ENCODE measurements at regions not wholly inside any gene's neighbourhood (a gene's known extent, or its start where the extent isn't known, plus 50 kb on each side); places are given as distances from the start of the nearest gene placed in this dataset.

DNA sequence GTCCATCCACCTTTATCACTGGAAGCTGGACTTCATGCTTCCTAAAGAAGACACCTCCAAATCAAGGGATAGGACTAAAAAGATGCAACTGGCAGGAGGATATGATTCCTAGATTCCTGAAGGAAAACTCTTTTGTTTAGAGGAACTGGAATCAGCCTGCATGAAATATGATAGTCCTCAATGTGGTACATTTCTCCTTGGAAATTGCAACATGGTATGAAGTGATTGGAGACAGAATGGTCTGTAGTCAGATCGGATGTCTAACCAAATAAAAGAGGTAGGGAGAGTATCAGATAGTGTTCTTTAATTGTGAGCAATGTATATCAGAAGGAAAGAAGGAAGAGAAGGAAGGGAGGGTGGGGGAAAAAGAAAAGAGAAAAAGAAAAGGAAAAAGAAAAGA, 116.1 kb upstream of the FSTL4 start:
- H3K36me3 ChIP-seq (ENCODE audit: control insufficient read depth in 3 of 3, insufficient read depth in 3 of 3, low read length in 3 of 3) = no peaks in the 10 kb centered on the region
- H3K27ac ChIP-seq (ENCODE audit: low read depth, low read length) = no peak overlapping the region
- peaks cover 0 to 2% (median 0%) of the 10 kb centered on the region in 3 donors for H3K27me3 ChIP-seq (ENCODE audit: control insufficient read depth in 3 of 3, insufficient read depth in 3 of 3, low read length in 3 of 3)
- H3K9me3 ChIP-seq (ENCODE audit: control insufficient read depth in 3 of 3, low read length in 3 of 3) = no peaks in the 10 kb centered on the region
- H3K9ac ChIP-seq (ENCODE audit: low read depth in 1 of 3, low read length in 3 of 3) = no peak overlapping the region
- peaks cover 0 to 4% (median 3%) of the 10 kb centered on the region in 3 donors for H3K4me1 ChIP-seq (ENCODE audit: control insufficient read depth in 3 of 3, insufficient read depth in 3 of 3, low read length in 3 of 3)
- no peak overlapping the region for H3K4me3 ChIP-seq (ENCODE audit: low read length in 3 of 3)

- H3K27ac ChIP-seq (ENCODE audit: low read depth, low read length) = no peak overlapping the region
- H3K9ac ChIP-seq (ENCODE audit: low read depth in 1 of 3, low read length in 3 of 3) = no peak overlapping the region
- peaks cover 0 to 4% (median 3%) of the 10 kb centered on the region in 3 donors for H3K4me1 ChIP-seq (ENCODE audit: control insufficient read depth in 3 of 3, insufficient read depth in 3 of 3, low read length in 3 of 3)
- no peak overlapping the region for H3K4me3 ChIP-seq (ENCODE audit: low read length in 3 of 3)
- H3K36me3 ChIP-seq (ENCODE audit: control insufficient read depth in 3 of 3, insufficient read depth in 3 of 3, low read length in 3 of 3) = no peaks in the 10 kb centered on the region
- no peaks in the 10 kb centered on the region for H3K9me3 ChIP-seq (ENCODE audit: control insufficient read depth in 3 of 3, low read length in 3 of 3)
- H3K27me3 ChIP-seq (ENCODE audit: control insufficient read depth in 3 of 3, insufficient read depth in 3 of 3, low read length in 3 of 3) = peaks cover 0 to 2% (median 2%) of the 10 kb centered on the region in 3 donors
Measured at GRCh38 chr5:133727636-133728035, 115.3 kb upstream of the FSTL4 start.

DNA sequence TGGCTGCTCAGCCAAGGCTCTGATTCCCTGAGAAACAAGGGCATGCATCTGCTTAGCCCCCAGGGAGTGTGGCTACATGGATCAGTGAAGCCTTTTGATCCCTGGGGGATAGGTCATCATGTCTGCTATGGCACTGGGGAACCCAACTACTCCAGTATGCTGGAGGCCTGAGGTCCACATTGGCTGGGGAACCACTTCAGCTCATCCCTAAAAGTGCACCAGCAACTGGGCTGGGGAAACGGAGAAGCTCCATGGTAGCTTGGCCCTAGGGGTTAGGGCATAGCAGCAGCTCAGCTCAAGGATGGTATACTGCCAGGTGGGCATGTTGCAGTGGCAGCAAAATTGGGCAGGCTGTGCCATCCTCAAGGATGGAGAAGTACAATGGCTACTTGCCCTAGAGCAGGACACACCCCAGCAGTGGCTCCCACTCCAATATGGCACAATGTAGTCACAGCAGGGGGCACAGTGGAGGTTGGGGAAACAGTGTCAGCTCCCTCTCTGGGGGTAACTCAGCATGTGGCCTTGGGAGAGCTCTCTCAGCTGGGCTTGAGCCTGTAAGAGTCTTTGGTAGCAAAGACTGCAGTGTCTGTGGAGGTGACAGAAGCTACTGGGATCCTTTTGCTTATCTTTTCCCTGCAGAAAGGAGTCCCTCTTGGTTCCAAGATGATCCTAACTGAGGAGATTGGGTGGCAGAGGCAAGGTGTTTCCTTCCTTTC, 111.5 kb upstream of the FSTL4 start:
- Histone ChIP-seq H3K27ac (ENCODE audit: low read depth, low read length) (no peak overlapping the region), H3K9ac (ENCODE audit: low read depth in 1 of 3, low read length in 3 of 3) (no peak overlapping the region), H3K9me3 (ENCODE audit: control insufficient read depth in 3 of 3, low read length in 3 of 3) (peaks cover 3 to 11% (median 3%) of the 10 kb centered on the region in 3 donors), H3K27me3 (ENCODE audit: control insufficient read depth in 3 of 3, insufficient read depth in 3 of 3, low read length in 3 of 3) (peaks cover 0 to 2% (median 2%) of the 10 kb centered on the region in 3 donors), H3K36me3 (ENCODE audit: control insufficient read depth in 3 of 3, insufficient read depth in 3 of 3, low read length in 3 of 3) (no peaks in the 10 kb centered on the region), H3K4me1 (ENCODE audit: control insufficient read depth in 3 of 3, insufficient read depth in 3 of 3, low read length in 3 of 3) (peaks cover 0 to 4% (median 3%) of the 10 kb centered on the region in 3 donors), H3K4me3 (ENCODE audit: low read length in 3 of 3) (no peak overlapping the region)

DNA sequence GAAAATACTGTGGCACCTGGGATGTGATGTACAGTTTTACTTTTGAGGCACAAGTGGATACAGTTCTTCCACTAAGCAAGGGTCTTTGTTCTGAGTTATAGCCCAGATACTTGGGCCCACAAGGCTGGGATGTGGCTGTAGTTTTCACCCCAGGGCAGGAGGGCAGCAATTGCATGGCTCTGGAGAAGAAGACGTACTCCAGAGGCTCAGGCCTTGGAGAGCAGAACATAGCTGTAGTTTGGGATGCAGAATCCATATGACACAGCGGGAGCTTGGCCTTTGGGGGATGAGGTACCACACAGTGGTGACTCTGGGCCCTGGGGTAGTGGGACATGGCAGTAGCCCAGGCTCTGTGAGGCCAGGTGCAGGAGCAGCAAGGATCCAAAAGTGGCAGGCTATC, 110.8 kb upstream of the FSTL4 start:
- Histone ChIP-seq H3K36me3 (ENCODE audit: control insufficient read depth in 3 of 3, insufficient read depth in 3 of 3, low read length in 3 of 3) (no peaks in the 10 kb centered on the region), H3K4me3 (ENCODE audit: low read length in 3 of 3) (no peak overlapping the region), H3K4me1 (ENCODE audit: control insufficient read depth in 3 of 3, insufficient read depth in 3 of 3, low read length in 3 of 3) (peaks cover 0 to 3% (median 3%) of the 10 kb centered on the region in 3 donors), H3K27me3 (ENCODE audit: control insufficient read depth in 3 of 3, insufficient read depth in 3 of 3, low read length in 3 of 3) (peaks cover 0 to 2% (median 2%) of the 10 kb centered on the region in 3 donors), H3K9ac (ENCODE audit: low read depth in 1 of 3, low read length in 3 of 3) (no peak overlapping the region), H3K27ac (ENCODE audit: low read depth, low read length) (no peak overlapping the region), H3K9me3 (ENCODE audit: control insufficient read depth in 3 of 3, low read length in 3 of 3) (peaks cover 3 to 11% (median 3%) of the 10 kb centered on the region in 3 donors)

- H3K4me3 ChIP-seq (ENCODE audit: low read length in 3 of 3) = no peak overlapping the region
- peaks cover 0 to 2% (median 2%) of the 10 kb centered on the region in 3 donors for H3K27me3 ChIP-seq (ENCODE audit: control insufficient read depth in 3 of 3, insufficient read depth in 3 of 3, low read length in 3 of 3)
- no peaks in the 10 kb centered on the region for H3K4me1 ChIP-seq (ENCODE audit: control insufficient read depth in 3 of 3, insufficient read depth in 3 of 3, low read length in 3 of 3)
- no peak overlapping the region for H3K27ac ChIP-seq (ENCODE audit: low read depth, low read length)
- H3K9ac ChIP-seq (ENCODE audit: low read depth in 1 of 3, low read length in 3 of 3) = no peak overlapping the region
- H3K36me3 ChIP-seq (ENCODE audit: control insufficient read depth in 3 of 3, insufficient read depth in 3 of 3, low read length in 3 of 3) = no peaks in the 10 kb centered on the region
- H3K9me3 ChIP-seq (ENCODE audit: control insufficient read depth in 3 of 3, low read length in 3 of 3) = peaks cover 3 to 11% (median 3%) of the 10 kb centered on the region in 3 donors
Measured at GRCh38 chr5:133721365-133721764, 109.0 kb upstream of the FSTL4 start.

DNA sequence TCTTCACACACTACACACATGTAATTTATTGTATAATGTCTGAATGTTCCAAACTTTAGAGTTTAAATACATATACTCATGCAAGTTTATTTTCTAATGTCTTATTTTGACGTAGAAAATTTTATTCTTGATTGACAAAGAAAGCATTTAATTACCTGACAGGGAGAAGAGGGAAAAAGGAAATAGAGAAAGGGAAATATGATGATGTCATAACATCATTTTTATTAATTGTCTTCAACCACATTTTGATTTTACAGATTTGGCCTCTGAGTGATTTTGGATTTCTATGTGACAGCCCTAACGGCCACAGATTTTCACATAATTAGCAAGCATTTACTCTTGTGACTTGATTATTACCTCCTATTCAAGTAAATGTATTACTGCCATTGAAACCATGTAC, 106.1 kb upstream of the FSTL4 start:
- H3K27ac ChIP-seq (ENCODE audit: low read depth, low read length) = no peak overlapping the region
- peaks cover 3 to 11% (median 3%) of the 10 kb centered on the region in 3 donors for H3K9me3 ChIP-seq (ENCODE audit: control insufficient read depth in 3 of 3, low read length in 3 of 3)
- no peaks in the 10 kb centered on the region for H3K4me1 ChIP-seq (ENCODE audit: control insufficient read depth in 3 of 3, insufficient read depth in 3 of 3, low read length in 3 of 3)
- peaks cover 0 to 2% (median 0%) of the 10 kb centered on the region in 3 donors for H3K27me3 ChIP-seq (ENCODE audit: control insufficient read depth in 3 of 3, insufficient read depth in 3 of 3, low read length in 3 of 3)
- H3K9ac ChIP-seq (ENCODE audit: low read depth in 1 of 3, low read length in 3 of 3) = no peak overlapping the region
- no peaks in the 10 kb centered on the region for H3K36me3 ChIP-seq (ENCODE audit: control insufficient read depth in 3 of 3, insufficient read depth in 3 of 3, low read length in 3 of 3)
- no peak overlapping the region for H3K4me3 ChIP-seq (ENCODE audit: low read length in 3 of 3)

DNA sequence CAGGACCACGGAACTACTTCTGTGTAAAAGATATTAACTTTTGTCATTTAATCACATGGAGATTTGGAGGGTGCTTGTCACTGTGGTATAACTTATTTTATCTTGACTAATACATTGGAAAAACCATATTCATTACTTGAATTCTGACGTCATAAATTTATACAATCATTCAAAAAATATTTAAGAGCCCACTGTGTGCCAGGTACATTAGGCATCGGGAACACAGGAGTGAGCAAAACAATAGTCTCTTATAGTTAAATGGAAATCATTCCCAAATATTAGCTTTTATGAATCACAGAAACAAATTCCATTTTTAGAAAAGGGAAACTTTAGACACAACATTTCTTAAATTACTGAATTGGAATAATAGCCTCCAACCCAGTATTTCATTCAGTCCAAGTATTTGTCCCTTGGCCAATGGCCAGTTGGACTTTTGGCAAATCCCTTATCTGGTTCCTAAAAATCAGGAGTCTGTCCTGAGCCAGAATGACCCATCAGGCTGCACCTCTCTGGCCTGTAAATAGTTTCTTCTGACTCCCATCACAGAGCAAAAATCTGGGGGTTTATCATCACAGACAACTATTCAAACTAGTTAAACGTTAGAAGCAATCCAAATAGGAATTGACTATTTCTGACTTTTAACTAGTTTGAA, 104.3 kb upstream of the FSTL4 start:
- H3K36me3 ChIP-seq (ENCODE audit: control insufficient read depth in 3 of 3, insufficient read depth in 3 of 3, low read length in 3 of 3) = no peaks in the 10 kb centered on the region
- no peak overlapping the region for H3K4me3 ChIP-seq (ENCODE audit: low read length in 3 of 3)
- peaks cover 0 to 5% (median 0%) of the 10 kb centered on the region in 3 donors for H3K9me3 ChIP-seq (ENCODE audit: control insufficient read depth in 3 of 3, low read length in 3 of 3)
- no peak overlapping the region for H3K27ac ChIP-seq (ENCODE audit: low read depth, low read length)
- H3K4me1 ChIP-seq (ENCODE audit: control insufficient read depth in 3 of 3, insufficient read depth in 3 of 3, low read length in 3 of 3) = no peaks in the 10 kb centered on the region
- H3K27me3 ChIP-seq (ENCODE audit: control insufficient read depth in 3 of 3, insufficient read depth in 3 of 3, low read length in 3 of 3) = no peaks in the 10 kb centered on the region
- H3K9ac ChIP-seq (ENCODE audit: low read depth in 1 of 3, low read length in 3 of 3) = no peak overlapping the region

GRCh38 chr5:133715616-133716015, 103.3 kb upstream of the FSTL4 start:
- Histone ChIP-seq H3K27ac (ENCODE audit: low read depth, low read length) (no peak overlapping the region), H3K36me3 (ENCODE audit: control insufficient read depth in 3 of 3, insufficient read depth in 3 of 3, low read length in 3 of 3) (no peaks in the 10 kb centered on the region)

GRCh38 chr5:133715216-133715615, 102.9 kb upstream of the FSTL4 start:
- Histone ChIP-seq H3K9me3 (ENCODE audit: control insufficient read depth in 3 of 3, low read length in 3 of 3) (peaks cover 0 to 2% (median 0%) of the 10 kb centered on the region in 3 donors), H3K36me3 (ENCODE audit: control insufficient read depth in 3 of 3, insufficient read depth in 3 of 3, low read length in 3 of 3) (no peaks in the 10 kb centered on the region), H3K27me3 (ENCODE audit: control insufficient read depth in 3 of 3, insufficient read depth in 3 of 3, low read length in 3 of 3) (no peaks in the 10 kb centered on the region), H3K4me1 (ENCODE audit: control insufficient read depth in 3 of 3, insufficient read depth in 3 of 3, low read length in 3 of 3) (no peaks in the 10 kb centered on the region), H3K27ac (ENCODE audit: low read depth, low read length) (no peak overlapping the region), H3K4me3 (ENCODE audit: low read length in 3 of 3) (no peak overlapping the region), H3K9ac (ENCODE audit: low read depth in 1 of 3, low read length in 3 of 3) (no peak overlapping the region)

More at GRCh38 chr5:133715616-133716015, 103.3 kb upstream of the FSTL4 start:
- Histone ChIP-seq H3K4me1 (ENCODE audit: control insufficient read depth in 3 of 3, insufficient read depth in 3 of 3, low read length in 3 of 3) (no peaks in the 10 kb centered on the region), H3K27me3 (ENCODE audit: control insufficient read depth in 3 of 3, insufficient read depth in 3 of 3, low read length in 3 of 3) (no peaks in the 10 kb centered on the region), H3K9me3 (ENCODE audit: control insufficient read depth in 3 of 3, low read length in 3 of 3) (peaks cover 0 to 2% (median 0%) of the 10 kb centered on the region in 3 donors), H3K4me3 (ENCODE audit: low read length in 3 of 3) (no peak overlapping the region), H3K9ac (ENCODE audit: low read depth in 1 of 3, low read length in 3 of 3) (no peak overlapping the region)
